ENCODE measurements at regions not wholly inside any gene's neighbourhood (a gene's known extent, or its start where the extent isn't known, plus 50 kb on each side); places are given as distances from the start of the nearest gene placed in this dataset.

- TF ChIP-seq CTCF (IDR thresholded peaks at IDR 0.05) (no peak), ZFX (IDR thresholded peaks at IDR 0.05; ENCODE audit: borderline replicate concordance) (no peak)
Observed at GRCh38 chr3:193087336-193087735, 153.7 kb upstream of the PLAAT1 start.
